Ammon's horn (tissue), 1 donor: ENCODE measurements at regions not wholly inside any gene's neighbourhood (a gene's known extent, or its start where the extent isn't known, plus 50 kb on each side); places are given as distances from the start of the nearest gene placed in this dataset.
"Not testable (repeated sequence)": the region's sequence is repeated elsewhere in the genome, so short reads cannot be mapped to it uniquely, and the experiment has no call there.

ENCODE experiments used
- DNase-seq: peaks from one replicate; pipeline ENCODE4 v3.0.0-alpha.2; 2016; ENCODE audit warnings: low spot score

- DNase-seq = no peak
Measured at GRCh38 chr4:184335520-184335919, 117.8 kb upstream of the ENPP6 start.

GRCh38 chr4:184333446-184333845 lies 115.8 kb upstream of the ENPP6 start:
- not testable (repeated sequence) for DNase-seq

GRCh38 chr4:184331268-184331995 lies 113.8 kb upstream of the ENPP6 start:
- peak; percentile 47 for DNase-seq

- DNase-seq = not testable (repeated sequence)
Measured at GRCh38 chr4:184330517-184331094, 112.9 kb upstream of the ENPP6 start.

- peak; percentile 75 for DNase-seq
Measured at GRCh38 chr4:184329659-184330400, 112.2 kb upstream of the ENPP6 start.

DNA sequence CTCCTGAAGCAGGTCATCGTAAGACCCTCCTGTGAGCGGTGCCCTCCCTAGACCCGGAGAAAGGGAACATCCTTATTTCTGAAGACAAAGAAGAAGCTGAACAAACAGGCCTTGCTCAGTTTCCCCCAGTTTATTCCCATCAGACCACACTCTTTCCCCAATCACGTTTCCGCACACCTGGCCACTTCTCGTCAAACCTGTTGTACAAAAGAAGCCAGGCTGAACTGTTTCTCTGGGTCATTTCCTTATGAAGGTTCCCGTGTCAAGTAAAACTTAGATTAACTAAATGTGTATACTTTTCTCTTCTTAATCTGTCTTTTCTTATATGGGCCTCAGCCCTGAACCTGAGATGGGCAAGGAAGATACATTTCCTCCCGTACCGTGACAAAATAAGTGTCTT lies 111.6 kb upstream of the ENPP6 start:
- DNase-seq = no peak

DNA sequence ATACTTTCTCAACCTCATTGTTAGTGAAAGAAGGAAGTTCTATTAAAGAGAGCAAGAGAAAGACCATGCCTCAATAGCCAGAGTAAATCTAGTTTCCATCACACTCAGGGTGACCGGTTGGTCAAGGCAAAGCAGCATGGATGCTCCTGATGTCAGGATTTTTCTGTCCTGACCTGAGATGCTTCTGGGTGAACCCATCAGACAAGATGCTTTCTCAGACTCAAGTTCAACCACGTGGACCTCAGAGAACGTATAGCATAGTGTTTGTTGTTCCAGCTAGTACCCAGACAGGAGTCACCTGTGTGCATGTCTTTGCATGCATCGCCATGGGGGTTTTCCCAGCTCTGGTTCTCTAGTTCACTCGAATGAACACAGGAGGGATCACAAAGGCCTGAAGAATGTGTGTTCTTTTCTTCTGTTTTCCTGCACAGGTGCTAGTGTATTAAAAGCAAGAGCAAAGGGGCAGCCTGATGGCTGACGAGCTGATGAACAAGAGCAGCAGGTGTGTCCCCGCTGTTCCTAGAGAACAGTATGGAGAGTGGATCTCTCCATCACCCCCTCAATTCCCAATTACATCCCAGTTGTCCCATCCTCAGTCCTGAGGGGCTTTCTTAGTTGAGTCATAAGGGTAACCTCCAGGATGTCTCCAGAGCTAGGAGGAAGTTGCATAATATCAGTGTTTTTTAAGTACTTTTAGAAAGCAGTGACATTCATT lies 110.5 kb upstream of the ENPP6 start:
- DNase-seq = no peak

DNA sequence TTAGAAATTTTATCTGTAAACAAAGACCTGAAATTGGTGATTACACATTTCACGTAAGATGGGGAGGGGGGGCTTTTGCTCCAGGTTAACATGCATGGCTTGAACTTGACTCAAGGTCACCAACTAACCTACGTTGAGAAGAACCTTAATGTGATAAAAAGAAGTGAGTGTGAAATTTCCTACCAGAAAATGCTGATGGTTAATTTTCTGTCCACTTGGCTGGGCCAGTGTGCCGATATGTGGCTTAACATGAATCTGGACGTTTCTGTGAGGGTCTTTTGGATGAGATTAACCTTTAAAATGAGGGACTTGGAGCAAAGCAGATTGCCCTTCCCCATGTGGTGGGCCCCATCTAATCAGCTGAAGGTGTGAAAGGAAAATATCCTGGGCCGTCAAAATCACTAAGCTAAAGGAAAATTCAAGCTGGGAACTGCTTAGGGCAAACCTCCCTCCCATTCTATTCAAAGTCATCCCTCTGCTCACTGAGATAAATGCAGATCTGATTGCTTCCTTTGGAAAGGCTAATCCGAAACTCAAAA lies 107.3 kb upstream of the ENPP6 start:
- DNase-seq = no peak

GRCh38 chr4:184322328-184323025 lies 104.8 kb upstream of the ENPP6 start:
- no peak for DNase-seq

DNA sequence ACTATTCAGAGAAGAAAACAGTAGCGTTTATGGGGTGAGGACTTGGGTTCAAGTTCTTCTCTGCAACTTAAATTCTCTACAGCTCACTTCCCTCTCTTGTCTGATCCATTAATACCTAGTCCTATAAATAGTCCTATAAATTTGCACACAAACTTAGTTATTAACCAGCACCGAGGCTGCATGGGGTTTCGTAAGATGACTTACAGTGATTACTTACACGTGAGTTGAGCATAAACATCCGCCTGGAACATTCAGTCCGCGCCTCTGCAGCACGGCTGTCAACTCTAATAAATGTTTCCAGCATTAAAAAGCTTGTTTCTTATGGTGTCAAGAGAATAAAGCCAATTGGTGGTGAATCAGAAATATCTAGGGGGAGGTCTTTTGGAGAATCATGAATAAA lies 103.0 kb upstream of the ENPP6 start:
- no peak for DNase-seq

- no peak for DNase-seq
Measured at GRCh38 chr4:184318852-184319251, 101.2 kb upstream of the ENPP6 start.

DNA sequence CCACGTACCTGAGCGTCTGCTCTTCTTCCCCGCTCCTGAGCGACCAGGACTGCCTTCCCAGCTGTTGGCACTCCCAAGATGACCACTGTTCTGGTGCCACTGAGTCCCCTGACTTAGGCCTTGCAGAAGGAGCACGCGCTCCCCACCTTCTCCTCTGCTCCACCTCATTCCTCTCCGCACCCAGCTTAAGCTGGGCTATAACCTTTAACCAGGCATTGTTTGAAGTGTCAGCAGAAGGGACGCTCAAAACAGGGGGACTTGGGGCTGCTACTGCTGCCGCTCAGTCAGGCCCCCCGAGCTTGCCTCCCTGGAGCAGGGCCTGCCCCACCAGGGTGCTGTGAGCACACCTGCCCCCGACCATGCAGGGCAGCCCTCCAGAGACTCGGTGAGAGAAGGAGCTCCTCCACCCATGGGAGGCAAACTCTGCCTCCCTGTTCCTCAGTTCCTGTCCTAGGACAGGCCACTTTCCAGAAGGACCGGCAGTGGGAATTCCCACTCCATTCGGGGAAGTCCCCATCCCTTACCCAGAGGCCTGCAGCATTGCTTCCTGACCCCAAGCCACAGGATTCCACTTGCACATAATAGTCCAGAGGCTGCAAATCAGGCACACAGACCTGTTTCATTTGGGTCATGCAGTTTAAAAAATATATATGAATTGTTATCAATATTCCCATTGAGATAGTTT lies 99.7 kb upstream of the ENPP6 start:
- DNase-seq = no peak

- no peak for DNase-seq
Measured at GRCh38 chr4:184316821-184317220, 99.1 kb upstream of the ENPP6 start.

GRCh38 chr4:184315675-184316359 lies 98.1 kb upstream of the ENPP6 start:
- DNase-seq = no peak

GRCh38 chr4:184313702-184314659 lies 96.3 kb upstream of the ENPP6 start:
- DNase-seq = peak; percentile 24

- no peak for DNase-seq
Measured at GRCh38 chr4:184313058-184313581, 95.4 kb upstream of the ENPP6 start.

- no peak for DNase-seq
Measured at GRCh38 chr4:184312126-184312525, 94.5 kb upstream of the ENPP6 start.

GRCh38 chr4:184310881-184311709 lies 93.4 kb upstream of the ENPP6 start:
- peak; percentile 25 for DNase-seq
